GM18520 (cell line): ENCODE measurements at regions not wholly inside any gene's neighbourhood (a gene's known extent, or its start where the extent isn't known, plus 50 kb on each side); places are given as distances from the start of the nearest gene placed in this dataset.
A peak's percentile ranks its signal among the peaks of the same experiment; 100 is the strongest.

Source experiments
- ATAC-seq: cut with Tn5 transposase; IDR thresholded peaks from one replicate; pipeline ENCODE4 v1.9.1; 2021; ENCODE audit not compliant: unreplicated experiment

GRCh38 chr2:225340923-225341322 is 58.6 kb upstream of the NYAP2 start:
- no peak for ATAC-seq

- ATAC-seq = no peak
These were observed 62.3 kb upstream of the NYAP2 start for GRCh38 chr2:225337183-225337582.

GRCh38 chr2:225334514-225334913 is 65.0 kb upstream of the NYAP2 start:
- no peak for ATAC-seq

GRCh38 chr2:225328192-225328591 is 71.3 kb upstream of the NYAP2 start:
- no peak for ATAC-seq

- ATAC-seq = no peak
These were observed 72.5 kb upstream of the NYAP2 start for GRCh38 chr2:225326969-225327368.

GRCh38 chr2:225319872-225320271 is 79.6 kb upstream of the NYAP2 start:
- no peak for ATAC-seq

GRCh38 chr2:225318440-225318839 is 81.1 kb upstream of the NYAP2 start:
- ATAC-seq = no peak

- no peak for ATAC-seq
These were observed 82.3 kb upstream of the NYAP2 start for GRCh38 chr2:225317186-225317585.

- no peak for ATAC-seq
These were observed 88.8 kb upstream of the NYAP2 start for GRCh38 chr2:225310745-225311144.

GRCh38 chr2:225309516-225309915 is 90.0 kb upstream of the NYAP2 start:
- ATAC-seq = no peak

- ATAC-seq = no peak
These were observed 102.6 kb upstream of the NYAP2 start for GRCh38 chr2:225296951-225297350.

- ATAC-seq = no peak
These were observed 104.4 kb upstream of the NYAP2 start for GRCh38 chr2:225295102-225295501.

GRCh38 chr2:225293638-225294037 is 105.9 kb upstream of the NYAP2 start:
- no peak for ATAC-seq

- ATAC-seq = no peak
These were observed 108.6 kb upstream of the NYAP2 start for GRCh38 chr2:225290757-225291400.

- ATAC-seq = no peak
These were observed 109.9 kb upstream of the NYAP2 start for GRCh38 chr2:225289659-225290058.

- no peak for ATAC-seq
These were observed 110.5 kb upstream of the NYAP2 start for GRCh38 chr2:225288986-225289385.

GRCh38 chr2:225282858-225283710 is 116.4 kb upstream of the NYAP2 start:
- peak; percentile 71 for ATAC-seq

- ATAC-seq = peak; percentile 57
These were observed 123.3 kb upstream of the NYAP2 start for GRCh38 chr2:225276207-225276606.

- no peak for ATAC-seq
These were observed 124.1 kb upstream of the NYAP2 start for GRCh38 chr2:225275443-225275842.

- no peak for ATAC-seq
These were observed 124.8 kb upstream of the NYAP2 start for GRCh38 chr2:225274751-225275150.

GRCh38 chr2:225272173-225272572 is 127.3 kb upstream of the NYAP2 start:
- ATAC-seq = no peak

- ATAC-seq = peak; percentile 100
These were observed 128.6 kb upstream of the NYAP2 start for GRCh38 chr2:225270861-225271260.
